ENCODE measurements at regions not wholly inside any gene's neighbourhood (a gene's known extent, or its start where the extent isn't known, plus 50 kb on each side); places are given as distances from the start of the nearest gene placed in this dataset.

GRCh38 chr3:107013641-107014040 lies 363.6 kb upstream of the CCDC54 start:
- no peak for TF ChIP-seq SUZ12 (IDR thresholded peaks at IDR 0.05; ENCODE audit: extremely low read depth, insufficient read depth, insufficient read length)
- TF ChIP-seq ZNF274 (IDR thresholded peaks at IDR 0.05; ENCODE audit: low read depth, low read length) = no peak
